ENCODE measurements at regions not wholly inside any gene's neighbourhood (a gene's known extent, or its start where the extent isn't known, plus 50 kb on each side); places are given as distances from the start of the nearest gene placed in this dataset.

GRCh38 chr3:21331321-21331720, 419.7 kb downstream of the ZNF385D start:
- FAIRE-seq (no peak), DNase-seq (ENCODE audit: low read depth in 1 of 2, low spot score in 2 of 2) (no peak)
- no peak overlapping the region for H3K14ac ChIP-seq (ENCODE audit: insufficient read length)
- H4K8ac ChIP-seq (ENCODE audit: extremely low read depth, insufficient read depth, low read length), result no peak overlapping the region
- H2AFZ ChIP-seq (ENCODE audit: low read length), result no peak overlapping the region
- no peak overlapping the region for H2BK120ac ChIP-seq (replicated peaks; ENCODE audit: low read depth, low read length)
- H3K9me3 ChIP-seq (ENCODE audit: insufficient read depth in 2 of 2, low read depth in 1 of 2, low read length in 1 of 2), result no peaks in the 10 kb centered on the region
- H2BK20ac ChIP-seq (ENCODE audit: low read length), result no peak overlapping the region
- no peak overlapping the region for H3K56ac ChIP-seq (replicated peaks; ENCODE audit: insufficient read length, low read depth, low read length)
- no peak overlapping the region for H3K27ac ChIP-seq (ENCODE audit: low read depth, low read length)
- no peak overlapping the region for H2BK15ac ChIP-seq (ENCODE audit: low read length)
- H3K79me1 ChIP-seq (ENCODE audit: low read depth, low read length), result no peaks in the 10 kb centered on the region
- no peak overlapping the region for H2BK5ac ChIP-seq (ENCODE audit: low read depth, low read length)
- ChIA-PET POLR2A (ENCODE audit: partially characterized antibody) (no interaction called here), CTCF (ENCODE audit: partially characterized antibody) (interaction anchor here (2.1 kb wide), 1 partner anchor 41 kb away, joined by 5 read pairs; no protein-coding TSS in a partner anchor)
- H2BK12ac ChIP-seq (ENCODE audit: low read depth, low read length), result no peak overlapping the region
- TF ChIP-seq SRF (IDR thresholded peaks at IDR 0.05; ENCODE audit: low read depth, low read length) (no peak), EP300 (IDR thresholded peaks at IDR 0.05; ENCODE audit: borderline replicate concordance in 1 of 2, low read depth in 2 of 2, low read length in 2 of 2) (no peak), RNF2 (IDR thresholded peaks at IDR 0.05; ENCODE audit: borderline replicate concordance, low read depth, low read length, missing control alignments, poor library complexity, severe bottlenecking) (no peak), RFX5 (IDR thresholded peaks at IDR 0.05; ENCODE audit: borderline replicate concordance, low read depth, low read length) (no peak), TBP (IDR thresholded peaks at IDR 0.05; ENCODE audit: low read depth, low read length) (no peak), HDAC6 (IDR thresholded peaks at IDR 0.05; ENCODE audit: low read depth, low read length) (no peak), CHD2 (IDR thresholded peaks at IDR 0.05; ENCODE audit: low read length) (no peak), CEBPB (IDR thresholded peaks at IDR 0.05; ENCODE audit: low read depth, low read length) (no peak)
- WGBS, 2 experiments (ENCODE audit: extremely low coverage in 1 of 2, insufficient coverage in 1 of 2, insufficient read length in 1 of 2, insufficient replicate concordance in 2 of 2, low coverage in 1 of 2, low lambda C conversion rate in 2 of 2, missing lambda C conversion rate in 1 of 2), result 44% methylated on average over 2 of the region's 2 CpGs; no CpG with 5 or more reads in 1 of the 2 experiments
- no peak overlapping the region for H3K18ac ChIP-seq (ENCODE audit: extremely low read depth, low read length)
- H3K36me3 ChIP-seq (ENCODE audit: control insufficient read depth in 2 of 4, insufficient read depth in 4 of 4, low read length in 3 of 4), result no peaks in the 10 kb centered on the region
- no peak overlapping the region for H4K5ac ChIP-seq (ENCODE audit: insufficient read length, low read depth, low read length)
- H2AK5ac ChIP-seq (ENCODE audit: low read depth, low read length), result no peak overlapping the region
- no peaks in the 10 kb centered on the region for H4K20me1 ChIP-seq (replicated peaks in 1 of 2; ENCODE audit: control insufficient read depth in 1 of 2, insufficient read depth in 2 of 2, low read length in 2 of 2)
- no peak overlapping the region for H3K4me3 ChIP-seq (ENCODE audit: extremely low read depth in 1 of 4, insufficient read depth in 2 of 4, low read depth in 3 of 4, low read length in 4 of 4)
- no peak overlapping the region for H3K9ac ChIP-seq (replicated peaks in 1 of 4; ENCODE audit: extremely low read depth in 1 of 4, low read depth in 3 of 4, low read length in 3 of 4)
- no peaks in the 10 kb centered on the region for H3K4me1 ChIP-seq (replicated peaks in 1 of 4; ENCODE audit: control insufficient read depth in 3 of 4, insufficient read depth in 4 of 4, low read length in 3 of 4)
- no peaks in the 10 kb centered on the region for H3K79me2 ChIP-seq (ENCODE audit: control insufficient read depth in 1 of 2, insufficient read depth in 2 of 2, low read length in 2 of 2)
- no peaks in the 10 kb centered on the region for H3K27me3 ChIP-seq (replicated peaks in 1 of 4; ENCODE audit: control insufficient read depth in 3 of 4, extremely low read depth in 1 of 4, insufficient read depth in 3 of 4, low read length in 3 of 4)
- no peak overlapping the region for H3K4me2 ChIP-seq (ENCODE audit: insufficient read depth in 1 of 2, low read depth in 2 of 2, low read length in 2 of 2)
- no peak overlapping the region for H3K23ac ChIP-seq (ENCODE audit: insufficient read length)
- H3K23me2 ChIP-seq (ENCODE audit: low read depth, low read length), result no peaks in the 10 kb centered on the region
- no peak overlapping the region for H3K4ac ChIP-seq (replicated peaks; ENCODE audit: insufficient read length, low read depth, low read length)
- no peak overlapping the region for H4K91ac ChIP-seq (replicated peaks; ENCODE audit: insufficient read length, low read length)
